Lung microvascular endothelial cell (primary cell): ENCODE measurements at regions not wholly inside any gene's neighbourhood (a gene's known extent, or its start where the extent isn't known, plus 50 kb on each side); places are given as distances from the start of the nearest gene placed in this dataset.
A peak's percentile ranks its signal among the peaks of the same experiment; 100 is the strongest.

Experiments
- DNase-seq, 2 donors: peaks; one replicate each; pipeline versions ENCODE4 v3.0.0 to v3.0.0-alpha.2; 2010; ENCODE audit warnings: low read depth in 2 of 2

DNA sequence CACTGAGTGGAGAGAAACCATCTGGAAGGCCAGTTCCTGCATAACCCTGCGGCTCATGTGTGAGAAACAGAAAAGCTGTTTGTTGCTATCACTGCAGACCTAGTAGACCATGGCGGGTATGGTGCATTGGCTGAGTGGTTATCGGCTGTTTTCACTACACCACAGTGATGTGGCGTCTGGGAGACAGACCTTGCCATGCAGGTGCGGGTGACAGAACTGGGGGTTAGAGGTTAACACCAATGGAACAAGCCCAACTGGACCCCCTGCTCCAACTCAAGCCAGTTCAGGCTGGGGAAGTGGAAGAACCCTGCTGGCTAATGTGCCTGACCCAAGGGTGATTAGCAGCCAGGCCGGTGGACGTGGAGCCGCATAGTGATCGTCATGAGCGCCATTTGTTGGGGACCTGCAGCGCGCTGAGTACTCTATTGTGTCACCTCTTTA is 91.9 kb downstream of the IRF8 start:
- no peak for DNase-seq

DNA sequence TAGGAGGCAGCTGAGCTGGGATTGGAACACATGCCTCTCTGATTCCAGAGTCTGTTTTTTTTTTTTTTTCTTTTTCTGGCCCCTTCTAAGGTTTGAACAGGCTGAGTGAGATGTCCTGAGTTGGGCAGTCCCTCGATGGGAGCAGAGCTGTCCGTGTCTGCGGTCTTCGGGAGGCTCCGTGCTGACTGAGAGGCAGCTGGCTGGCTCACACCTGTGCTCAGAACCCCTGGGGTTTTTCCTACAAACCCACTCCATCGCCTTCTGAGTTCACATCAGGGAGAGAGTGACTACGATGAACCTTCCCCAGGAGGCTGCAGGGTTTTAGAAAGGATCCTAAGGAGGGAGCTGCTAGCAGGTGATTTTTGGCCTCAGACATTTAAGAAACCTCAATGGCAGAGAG is 92.5 kb downstream of the IRF8 start:
- no peak for DNase-seq

DNA sequence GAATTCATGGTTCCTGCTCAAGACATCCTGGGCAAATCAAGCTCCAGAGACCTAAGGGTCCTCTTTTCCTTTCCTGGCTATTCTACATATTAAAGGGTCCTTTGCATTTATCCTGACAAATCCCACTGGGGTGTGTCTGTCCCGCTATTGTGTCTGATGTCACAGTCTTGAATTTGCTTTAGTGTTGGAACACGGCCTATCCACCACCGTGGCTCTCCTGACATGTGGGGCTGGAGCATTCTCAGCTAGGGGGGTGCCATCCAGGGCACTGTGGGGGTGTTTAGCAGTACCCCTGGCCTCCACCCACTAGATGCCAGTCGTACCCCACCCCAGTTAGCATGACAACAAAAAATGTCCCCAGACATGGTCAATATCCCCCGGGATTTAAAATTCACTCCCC is 92.9 kb downstream of the IRF8 start:
- no peak for DNase-seq

DNA sequence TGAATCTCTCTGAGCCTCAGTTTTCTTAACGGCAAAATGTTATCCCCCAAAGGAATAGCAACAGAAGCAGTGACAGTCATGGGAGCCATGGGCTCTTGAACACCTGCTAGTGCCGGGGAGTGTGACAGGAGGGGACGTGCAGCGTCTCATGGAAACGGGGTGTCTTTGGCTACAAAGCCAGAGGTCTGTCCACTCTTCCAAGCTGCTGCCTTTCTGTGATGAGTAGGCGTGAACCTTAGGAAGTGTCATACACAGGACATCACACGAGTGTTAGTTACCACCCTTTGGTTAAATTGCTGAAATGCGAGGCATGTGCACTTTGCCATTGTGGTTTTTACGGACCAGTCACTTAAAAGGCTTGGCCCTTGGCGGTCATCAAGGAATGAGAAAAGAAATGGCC is 93.4 kb downstream of the IRF8 start:
- no peak for DNase-seq

DNA sequence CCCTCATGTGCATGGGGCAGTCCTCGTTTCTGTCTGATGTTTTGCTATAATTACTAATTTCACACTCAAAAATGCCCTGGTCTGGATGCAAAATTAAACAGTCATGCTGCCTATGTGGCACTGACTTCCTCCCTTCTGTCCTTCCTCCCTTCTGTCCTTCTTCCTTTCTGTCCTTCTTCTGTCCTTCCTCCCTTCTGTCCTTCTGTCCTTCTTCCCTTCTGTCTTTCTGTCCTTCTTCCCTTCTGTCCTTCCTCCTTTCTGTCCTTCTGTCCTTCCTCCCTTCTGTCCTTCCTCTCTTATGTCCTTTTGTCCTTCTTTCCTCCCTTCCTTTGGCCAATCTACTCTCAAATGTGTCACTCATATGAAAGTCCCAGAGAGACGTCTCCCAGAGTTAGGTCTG is 93.8 kb downstream of the IRF8 start:
- no peak for DNase-seq

DNA sequence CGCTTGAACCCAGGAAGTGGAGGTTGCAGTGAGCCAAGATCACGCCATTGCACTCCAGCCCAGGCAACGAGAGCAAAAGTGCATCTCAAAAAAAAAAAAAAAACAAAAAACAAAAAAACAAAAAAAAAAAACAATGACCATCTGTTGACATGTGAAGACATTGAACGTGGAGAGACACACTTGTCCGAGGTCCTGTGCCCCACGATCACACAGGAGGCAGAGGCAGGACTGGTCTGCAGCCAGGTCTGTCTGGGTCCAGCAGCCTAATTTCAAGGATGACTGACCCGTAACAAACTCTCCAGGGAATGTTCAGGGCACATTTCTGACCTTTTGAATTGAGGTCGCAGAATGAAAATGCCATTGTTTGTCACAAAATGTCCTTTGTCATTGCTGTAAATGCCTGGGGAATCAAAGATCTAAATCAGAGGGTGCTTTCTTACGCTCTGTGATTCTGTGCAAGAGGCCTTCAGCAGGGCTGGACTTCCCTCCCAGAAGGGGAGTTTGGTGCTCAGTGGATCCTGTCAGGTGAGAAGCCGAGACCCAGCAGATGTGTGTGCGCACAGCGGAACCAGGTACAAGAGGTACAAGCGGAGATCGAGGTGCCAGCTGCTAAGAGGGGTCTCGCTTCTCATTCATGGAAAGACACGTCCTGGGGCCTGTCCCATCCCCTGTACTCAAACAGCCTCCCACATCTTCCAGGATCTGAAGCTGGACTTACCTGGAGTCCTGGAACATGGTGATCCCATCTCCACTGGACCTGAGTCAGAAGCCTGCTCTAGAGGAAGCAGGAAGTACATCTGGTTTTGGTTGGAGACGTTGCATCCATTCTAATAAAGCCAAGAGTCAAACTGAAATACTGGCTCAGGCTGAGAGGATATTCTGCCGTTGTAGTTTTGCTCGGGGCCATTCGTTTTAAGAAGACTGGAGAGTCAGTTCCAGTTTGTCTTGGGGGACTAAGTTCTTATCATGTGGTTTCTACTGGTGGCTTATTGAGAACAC is 95.8 kb downstream of the IRF8 start:
- DNase-seq, result no peak

DNA sequence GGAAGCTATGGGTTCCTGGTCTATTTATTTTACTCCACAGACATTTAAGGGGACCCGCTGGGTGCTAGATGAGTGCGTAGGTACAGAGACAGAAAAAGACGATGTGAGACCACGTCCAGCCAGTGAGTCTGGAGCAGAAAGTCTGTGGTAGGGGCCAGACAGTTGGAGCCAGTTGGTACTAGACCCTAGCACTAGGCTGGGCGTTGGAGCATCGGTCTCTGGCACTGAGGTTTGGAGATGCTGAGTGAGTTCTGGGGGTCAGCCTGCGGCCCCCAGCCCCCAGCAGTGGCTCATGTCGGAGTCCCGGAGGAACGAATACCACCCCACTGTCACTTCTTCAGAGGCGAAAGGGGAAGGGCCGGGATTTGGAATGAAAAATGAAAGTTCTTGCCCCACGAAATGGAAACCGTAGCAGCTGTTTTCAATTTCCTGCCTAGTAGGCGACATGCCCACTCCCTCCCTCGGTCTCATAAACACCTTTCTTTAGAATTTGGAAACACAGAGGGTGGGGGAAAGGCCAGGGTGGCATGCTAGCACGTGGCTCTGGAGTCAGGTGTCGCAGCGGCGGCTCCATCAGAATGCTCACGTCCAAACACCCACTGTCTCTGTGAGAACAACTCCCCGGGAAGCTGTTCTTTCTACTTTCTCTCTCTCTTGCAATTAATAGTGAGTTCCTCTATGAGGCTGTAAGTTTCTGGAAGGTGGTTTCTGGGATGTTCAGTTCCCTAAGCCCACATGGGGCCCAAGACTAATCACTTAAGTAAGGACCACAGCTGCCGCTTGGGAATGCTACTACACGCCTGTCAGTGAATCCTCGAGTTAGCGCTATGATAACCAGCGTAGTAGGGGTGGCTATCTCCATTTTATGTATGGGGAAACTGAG is 96.8 kb downstream of the IRF8 start:
- no peak for DNase-seq

DNA sequence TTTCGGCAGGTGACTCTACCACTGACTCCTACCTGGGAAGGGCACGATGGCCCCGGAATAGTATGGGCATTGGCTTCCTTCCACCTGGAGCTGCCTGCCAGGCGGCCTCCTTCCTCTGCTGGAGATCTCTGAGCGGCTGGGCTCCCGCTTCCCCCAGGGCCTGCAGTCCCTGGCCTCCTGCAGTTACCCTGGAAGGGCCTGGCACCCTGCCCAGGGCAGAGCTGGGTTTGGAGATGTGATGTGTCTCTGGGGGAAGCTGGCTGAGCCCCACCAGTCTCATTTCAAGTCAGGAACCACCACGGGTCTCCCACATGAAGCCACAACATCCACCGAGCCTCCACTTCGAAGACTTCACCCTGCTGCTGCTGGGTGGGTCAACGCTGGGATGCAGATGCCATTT is 97.9 kb downstream of the IRF8 start:
- DNase-seq, result no peak

DNA sequence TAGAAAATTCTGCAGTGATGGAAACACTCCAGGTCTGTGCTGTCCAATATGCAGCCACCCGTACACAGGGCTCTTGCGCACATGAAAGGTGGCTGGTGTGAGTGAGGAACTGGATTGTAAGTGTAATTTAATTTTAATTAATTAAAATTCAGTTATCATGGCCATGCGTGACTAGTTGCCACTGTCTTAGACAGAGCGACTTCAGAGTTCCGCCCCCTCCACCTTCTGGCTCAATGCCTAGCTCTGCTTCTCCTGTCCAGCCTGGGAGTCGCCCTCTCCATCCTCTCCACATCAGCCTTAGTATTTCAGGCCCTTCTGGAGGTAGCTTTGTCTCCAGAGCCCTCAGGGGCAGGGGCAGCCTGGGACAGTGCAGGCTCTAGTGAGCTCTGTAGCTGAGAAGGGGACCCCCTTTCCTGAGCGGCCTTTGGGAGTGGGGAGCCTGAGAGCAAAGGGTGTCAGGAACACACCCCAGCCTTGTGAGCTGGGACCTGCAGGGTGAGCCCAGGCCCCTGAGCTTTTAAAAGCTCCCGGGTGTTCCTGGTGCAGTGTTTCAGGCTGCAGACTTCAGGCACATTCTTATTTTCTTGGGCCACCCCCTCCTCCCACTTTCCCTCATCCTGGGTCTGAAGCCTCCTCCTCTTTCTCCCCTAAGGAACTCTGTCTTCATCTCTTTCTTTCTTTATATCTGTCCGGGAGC is 99.4 kb downstream of the IRF8 start:
- no peak for DNase-seq

DNA sequence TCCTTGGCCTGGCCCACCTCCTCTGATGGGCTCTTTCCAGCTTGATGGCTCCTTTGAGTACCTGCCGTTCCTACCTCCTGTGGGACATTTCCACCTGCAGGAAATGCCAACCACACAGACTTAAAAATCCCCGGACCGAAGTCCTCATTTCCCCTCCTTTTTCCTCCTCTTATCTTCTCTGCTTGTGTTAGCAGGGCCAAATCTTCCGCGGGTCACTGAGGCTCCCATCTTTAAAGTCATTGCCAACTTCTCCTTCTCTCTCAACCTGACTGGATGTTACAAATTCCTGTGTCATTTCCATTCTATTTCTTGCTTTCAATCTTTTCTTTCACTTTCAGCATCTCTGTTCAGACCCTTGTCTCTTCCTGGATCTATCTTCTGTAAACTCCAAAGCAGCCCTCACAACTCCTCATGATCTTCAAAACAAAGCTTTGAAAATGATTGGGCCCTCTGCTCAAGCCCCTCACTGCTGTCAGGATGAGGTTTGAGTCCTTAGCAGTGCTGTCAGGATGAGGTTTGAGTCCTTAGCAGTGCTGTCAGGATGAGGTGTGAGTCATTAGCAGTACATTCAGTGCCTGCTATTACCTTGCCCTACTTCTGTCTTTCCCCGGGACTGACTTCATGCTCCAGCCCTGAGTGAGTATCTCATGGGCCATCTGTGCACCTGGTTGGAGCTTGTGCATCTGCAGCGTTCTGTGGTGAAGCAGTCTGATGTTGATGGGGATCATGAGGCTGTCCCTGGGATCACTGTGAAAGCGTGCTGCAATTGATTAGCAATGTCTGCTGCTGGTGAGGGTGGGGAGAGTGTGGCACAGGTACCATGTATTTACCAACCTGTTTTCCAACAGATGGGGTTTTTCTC is 100.1 kb downstream of the IRF8 start:
- DNase-seq, result no peak

DNA sequence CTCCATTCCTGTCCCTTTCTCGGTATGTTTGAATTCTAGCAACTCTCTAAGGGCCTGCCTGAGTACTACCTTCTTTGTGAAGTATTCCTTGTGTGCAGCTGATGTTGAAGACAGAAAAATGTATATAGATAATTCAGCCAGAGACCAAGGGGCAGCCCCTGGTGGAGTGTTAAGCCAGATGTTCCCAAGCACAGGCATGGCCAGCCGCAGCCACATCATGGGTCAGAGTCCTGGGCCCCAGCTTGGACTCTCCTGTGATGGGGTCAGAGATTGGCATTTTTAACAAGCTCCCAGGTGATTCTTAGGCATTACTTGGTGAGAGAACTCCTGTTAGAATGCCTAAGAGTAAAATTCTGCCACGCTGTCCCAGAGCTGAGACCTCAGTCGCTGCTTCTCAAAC is 100.8 kb downstream of the IRF8 start:
- DNase-seq, result no peak

DNA sequence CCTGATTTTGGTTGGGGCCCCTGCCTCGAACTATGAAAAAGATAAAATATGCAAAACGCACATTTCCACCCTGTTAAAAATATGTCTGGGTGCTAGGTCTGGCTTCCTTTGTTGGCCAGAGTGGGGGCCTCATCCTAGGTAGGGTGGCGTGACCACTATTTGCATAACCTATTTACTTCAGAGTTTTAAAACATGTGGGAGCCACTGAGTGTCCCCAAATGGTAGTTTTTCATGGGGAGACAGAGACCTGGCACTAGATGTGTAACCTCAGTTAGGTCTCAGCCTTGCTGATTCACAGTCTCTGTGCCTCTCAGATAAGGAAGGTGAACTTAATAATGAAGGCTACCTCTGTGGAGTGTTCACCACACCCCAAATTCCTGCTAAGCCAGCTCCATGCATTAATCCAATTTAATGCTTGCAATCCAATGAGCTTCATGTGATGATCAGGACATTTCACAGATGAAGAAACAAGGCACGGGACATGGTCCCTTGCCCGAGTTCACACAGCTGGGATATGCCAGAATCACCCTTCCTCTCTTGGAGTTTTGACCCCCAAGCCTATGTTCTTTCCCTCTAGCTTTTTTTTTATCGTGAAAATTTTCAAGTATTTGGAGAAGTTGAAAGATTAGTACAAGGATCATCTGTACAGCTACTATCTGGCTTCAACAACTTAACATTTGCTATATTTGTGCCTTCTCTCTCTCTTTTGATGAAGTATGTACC is 103.4 kb downstream of the IRF8 start:
- DNase-seq, result no peak

DNA sequence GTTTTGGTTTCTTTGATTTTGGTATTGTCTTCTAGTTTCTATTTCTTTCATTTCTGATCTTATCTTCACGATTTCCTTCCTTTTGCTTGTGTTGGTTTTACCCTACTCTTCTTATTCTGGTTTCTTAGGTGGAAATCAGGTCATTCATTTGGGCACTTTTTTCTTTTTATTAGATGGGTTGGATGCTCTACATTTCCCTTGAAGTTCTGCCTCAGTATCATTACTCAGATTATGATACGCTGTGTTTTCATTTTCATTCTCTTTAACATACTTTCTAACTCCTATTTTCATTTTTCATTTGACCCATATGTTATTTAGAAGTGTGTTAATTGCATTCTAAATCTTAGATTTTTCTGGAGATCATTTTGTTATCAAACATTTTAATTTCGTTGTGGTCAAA is 108.6 kb downstream of the IRF8 start:
- DNase-seq, result no peak

DNA sequence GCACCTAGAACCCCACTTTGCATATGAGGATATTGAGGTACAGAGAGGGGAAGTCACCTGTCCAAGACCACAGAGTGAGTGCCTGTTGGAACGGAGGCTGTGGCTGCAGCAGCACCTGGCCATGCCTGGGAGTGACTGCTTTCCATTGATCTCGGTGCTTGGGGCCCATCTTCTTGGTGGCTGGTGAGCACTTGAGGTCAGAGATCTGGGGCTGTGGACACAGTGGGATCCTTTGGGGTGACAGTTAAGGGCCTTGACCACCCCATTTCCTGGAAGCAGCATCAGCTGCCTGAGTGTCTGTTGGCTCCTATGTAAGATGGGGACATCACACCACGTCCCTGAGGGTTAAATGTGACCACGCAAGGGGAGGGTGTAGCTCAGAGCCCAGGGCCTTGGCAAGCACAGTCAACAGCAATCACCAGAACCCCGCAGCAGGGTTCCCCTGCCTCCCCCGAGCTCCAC is 111.7 kb downstream of the IRF8 start:
- no peak for DNase-seq

DNA sequence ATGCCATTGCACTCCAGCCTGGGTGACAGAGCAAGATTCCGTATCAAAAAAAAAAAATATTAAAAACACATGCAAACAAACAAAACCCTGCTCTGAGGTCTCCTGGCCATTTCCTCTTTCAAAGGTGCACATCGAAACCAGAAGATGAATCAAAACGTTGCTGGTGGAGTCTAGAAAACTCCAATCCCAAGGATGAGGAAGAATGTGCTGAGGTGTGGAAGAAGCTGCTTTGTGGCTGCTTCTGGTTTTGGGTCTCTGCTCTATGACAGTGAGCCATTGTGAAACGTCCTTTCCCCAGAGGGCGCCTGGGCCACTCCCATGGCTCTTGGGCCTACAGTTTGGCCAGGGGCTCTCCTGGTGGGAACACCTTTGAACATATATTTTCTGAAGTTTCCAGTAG is 112.6 kb downstream of the IRF8 start:
- DNase-seq, result no peak

DNA sequence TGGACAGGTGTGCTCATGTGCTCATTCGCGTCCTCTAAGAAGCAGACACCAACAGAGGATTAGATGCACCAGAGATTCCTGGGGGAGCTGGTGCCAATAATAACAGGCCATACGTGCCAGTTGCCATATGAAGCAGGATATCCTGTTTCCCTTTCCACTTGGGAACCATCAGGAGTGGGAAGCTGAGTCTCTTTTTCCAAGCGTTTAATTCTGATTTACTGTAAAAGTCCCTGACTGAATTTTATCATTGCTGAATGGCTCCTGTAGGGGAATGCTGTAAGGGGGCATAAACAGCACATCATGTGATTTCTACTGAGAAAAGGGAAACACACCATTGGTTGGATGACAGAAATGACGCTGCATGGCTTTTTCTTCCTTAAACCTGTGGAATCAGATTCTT is 113.3 kb downstream of the IRF8 start:
- peak in 1 of 2 donors; percentile 92 for DNase-seq

DNA sequence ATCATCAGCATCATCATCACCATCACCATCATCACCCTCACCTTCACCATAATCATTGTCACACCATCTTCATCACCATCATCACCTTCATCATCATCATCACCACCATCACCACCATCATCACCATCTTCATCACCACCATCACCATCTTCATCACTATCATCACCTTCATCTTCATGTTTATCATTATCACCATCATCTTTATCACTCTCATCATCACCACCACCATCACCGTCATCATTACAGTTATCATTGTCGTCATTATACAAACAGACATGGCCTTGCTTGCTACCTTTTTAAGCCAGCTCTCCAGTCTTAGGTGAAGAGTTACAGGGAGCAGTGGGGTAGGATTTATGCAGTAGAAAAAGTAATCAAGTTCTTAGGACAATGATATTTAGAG is 114.9 kb downstream of the IRF8 start:
- DNase-seq, result no peak

DNA sequence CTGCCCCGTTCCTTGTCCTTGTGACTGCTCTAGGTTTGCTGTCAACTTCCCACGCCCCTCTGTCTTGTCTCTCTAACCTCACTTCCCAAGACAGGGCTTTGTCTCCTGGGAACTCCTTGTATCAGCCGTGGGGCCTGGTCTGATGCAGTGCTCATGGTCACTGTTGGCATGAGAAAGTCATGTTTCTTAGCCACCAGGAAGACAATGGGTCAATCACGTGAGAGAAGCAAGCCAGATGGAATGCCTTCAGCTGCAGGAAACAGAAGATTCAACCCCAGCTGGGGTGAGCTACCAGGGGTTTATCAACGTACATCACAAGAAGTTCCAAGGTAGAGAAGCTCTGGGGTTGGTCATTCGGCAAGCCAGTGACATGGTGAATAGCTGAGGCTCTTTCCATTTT is 116.6 kb downstream of the IRF8 start:
- peak in 1 of 2 donors; percentile 55 for DNase-seq

DNA sequence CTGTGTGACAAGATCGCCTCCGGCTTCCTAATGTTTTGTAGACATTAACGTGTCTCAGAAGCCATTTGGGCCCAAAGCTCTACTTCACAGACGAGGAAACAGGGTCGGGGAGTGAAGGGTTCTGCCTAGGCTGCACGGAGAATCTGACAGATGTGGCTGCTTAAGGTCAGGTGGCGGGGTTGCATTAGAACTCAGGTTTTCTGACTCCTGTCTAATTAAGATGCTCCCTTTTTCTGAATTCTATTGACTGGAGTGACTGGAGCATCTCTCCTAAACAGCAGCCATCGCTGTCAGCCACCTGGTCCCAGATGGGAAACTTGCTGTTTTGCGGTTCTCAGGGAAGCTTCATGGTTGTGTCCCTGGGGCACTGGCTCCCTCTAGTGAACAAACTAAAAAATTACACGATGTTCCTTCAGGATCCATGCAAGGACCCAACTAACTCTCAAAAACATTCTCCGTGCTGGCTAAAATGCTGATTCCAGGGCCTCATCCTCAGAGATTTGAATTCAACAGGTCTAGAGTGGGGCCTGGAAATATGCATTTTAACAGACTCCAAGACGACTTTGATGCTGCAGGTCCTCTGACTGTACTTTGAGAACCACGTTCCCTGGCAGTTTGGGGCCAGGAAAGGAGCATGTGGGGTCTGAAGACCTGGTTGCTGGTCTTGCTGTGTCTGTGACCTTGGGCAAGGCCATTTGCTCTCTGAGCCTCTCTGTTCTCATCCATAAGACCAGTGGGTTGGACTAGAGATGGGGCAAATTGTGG is 117.4 kb downstream of the IRF8 start:
- DNase-seq, result peak; percentile 73 to 82
